Neural cell (in vitro differentiated cells): ENCODE measurements at regions not wholly inside any gene's neighbourhood (a gene's known extent, or its start where the extent isn't known, plus 50 kb on each side); places are given as distances from the start of the nearest gene placed in this dataset.

Experiments used
- CTCF ChIP-seq: fragments of 450-650 bp; IDR thresholded peaks from 2 replicates; pipeline ENCODE4 v1.5.1; 2014; ENCODE audit warnings: antibody characterized with exemption, mild to moderate bottlenecking, moderate library complexity; ENCODE audit not compliant: poor library complexity, severe bottlenecking
- EZH2 ChIP-seq: fragments of 200-600, 300-800 bp; shearing (Covaris generic), sonication (generic); IDR thresholded peaks from 2 replicates; pipeline ENCODE4 v1.6.1; 2014; ENCODE audit warnings: antibody characterized with exemption, low read length, borderline replicate concordance, mild to moderate bottlenecking; ENCODE audit not compliant: insufficient read depth, poor library complexity, severe bottlenecking
- POLR2AphosphoS5 ChIP-seq: IDR thresholded peaks from 2 replicates; pipeline ENCODE4 v1.6.1; 2012
- RAD21 ChIP-seq: fragments of 450-650 bp; conservative IDR thresholded peaks from 2 replicates; pipeline ENCODE4 v1.6.1; 2014; ENCODE audit warnings: antibody characterized with exemption, mild to moderate bottlenecking, moderate library complexity
- SMC3 ChIP-seq: fragments of 450-650 bp; conservative IDR thresholded peaks from 2 replicates; pipeline ENCODE4 v1.6.1; 2014; ENCODE audit warnings: antibody characterized with exemption, mild to moderate bottlenecking, moderate library complexity; ENCODE audit not compliant: poor library complexity

- TF ChIP-seq SMC3 = peak; percentile 32
- TF ChIP-seq CTCF = peak; percentile 47
- no peak for TF ChIP-seq POLR2AphosphoS5
- no peak for TF ChIP-seq EZH2
- TF ChIP-seq RAD21 = no peak
These were observed 1096.8 kb upstream of the PCDH20 start for GRCh38 chr13:62512194-62513141.
